ENCODE measurements at regions not wholly inside any gene's neighbourhood (a gene's known extent, or its start where the extent isn't known, plus 50 kb on each side); places are given as distances from the start of the nearest gene placed in this dataset.

DNA sequence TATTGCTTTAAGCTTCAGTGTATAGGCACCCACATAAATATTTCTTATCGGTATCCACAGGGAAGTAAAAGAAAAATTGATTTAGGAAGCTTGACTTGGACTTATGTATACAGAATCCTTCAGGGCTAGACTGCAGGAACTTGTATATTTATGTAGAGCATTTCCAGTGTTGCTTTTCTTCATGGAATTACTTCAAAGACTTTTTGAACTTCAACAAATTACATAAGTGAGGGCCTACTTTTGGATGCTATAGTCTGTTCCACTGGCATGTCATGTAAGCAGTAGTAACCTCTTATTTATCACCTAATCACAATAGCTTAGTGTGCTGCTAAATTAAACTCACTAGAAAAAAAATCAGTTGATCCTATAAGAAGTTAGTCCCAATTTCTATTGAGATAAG is 557.9 kb upstream of the SLITRK6 start:
- TF ChIP-seq, protein P1, sequence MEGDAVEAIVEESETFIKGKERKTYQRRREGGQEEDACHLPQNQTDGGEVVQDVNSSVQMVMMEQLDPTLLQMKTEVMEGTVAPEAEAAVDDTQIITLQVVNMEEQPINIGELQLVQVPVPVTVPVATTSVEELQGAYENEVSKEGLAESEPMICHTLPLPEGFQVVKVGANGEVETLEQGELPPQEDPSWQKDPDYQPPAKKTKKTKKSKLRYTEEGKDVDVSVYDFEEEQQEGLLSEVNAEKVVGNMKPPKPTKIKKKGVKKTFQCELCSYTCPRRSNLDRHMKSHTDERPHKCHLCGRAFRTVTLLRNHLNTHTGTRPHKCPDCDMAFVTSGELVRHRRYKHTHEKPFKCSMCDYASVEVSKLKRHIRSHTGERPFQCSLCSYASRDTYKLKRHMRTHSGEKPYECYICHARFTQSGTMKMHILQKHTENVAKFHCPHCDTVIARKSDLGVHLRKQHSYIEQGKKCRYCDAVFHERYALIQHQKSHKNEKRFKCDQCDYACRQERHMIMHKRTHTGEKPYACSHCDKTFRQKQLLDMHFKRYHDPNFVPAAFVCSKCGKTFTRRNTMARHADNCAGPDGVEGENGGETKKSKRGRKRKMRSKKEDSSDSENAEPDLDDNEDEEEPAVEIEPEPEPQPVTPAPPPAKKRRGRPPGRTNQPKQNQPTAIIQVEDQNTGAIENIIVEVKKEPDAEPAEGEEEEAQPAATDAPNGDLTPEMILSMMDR (IDR thresholded peaks at IDR 0.05; ENCODE audit: poor library complexity) = no peak
- no peak for TF ChIP-seq EZH2phosphoT487 (IDR thresholded peaks at IDR 0.05; ENCODE audit: low read depth, severe bottlenecking, unreplicated experiment)

Data from hepatocyte (in vitro differentiated cells).